PC-3 (cell line): ENCODE measurements at regions not wholly inside any gene's neighbourhood (a gene's known extent, or its start where the extent isn't known, plus 50 kb on each side); places are given as distances from the start of the nearest gene placed in this dataset.

Source experiments
- ATAC-seq: fragments of 200-7000 bp; cut with Tn5 transposase; 2 replicates; pipeline ENCODE4 v1.9.1; 2020; ENCODE audit warnings: mild to moderate bottlenecking, moderate library complexity
- BruUV-seq: library from RNA; stranded (reverse); fragments of 400-500 nt; replicated peaks from 2 replicates; lab custom pipeline; 2021; lab: Mats Ljungman, UMichigan
- CTCF ChIA-PET: fragments of 300-600 bp; sonication (Branson Sonifier 250); formaldehyde crosslinking; loops from one replicate; lab custom pipeline; 2022; ENCODE audit warnings: antibody characterized with exemption; lab: Charles Lee
- POLR2A ChIA-PET: fragments of 300-600 bp; sonication (Branson Sonifier 250); formaldehyde crosslinking; loops from one replicate; lab custom pipeline; 2022; ENCODE audit warnings: antibody characterized with exemption; ENCODE audit not compliant: unreplicated experiment; lab: Charles Lee
- DNase-seq: peaks from one replicate; pipeline ENCODE4 v3.0.0-alpha.2; 2015
- H2AFZ ChIP-seq: fragments of 300-600 bp; sonication (generic); 2 replicates; pipeline ENCODE4 v1.6.0; 2016; ENCODE audit warnings: antibody characterized with exemption, low read length
- H3F3A ChIP-seq: fragments of 300-600 bp; sonication (generic); one replicate; pipeline ENCODE4 v1.6.0; 2017; ENCODE audit warnings: antibody characterized with exemption, low read length, control low read depth, mild to moderate bottlenecking; ENCODE audit not compliant: unreplicated experiment
- H3K27ac ChIP-seq: fragments of 300-600 bp; sonication (generic); 2 replicates; pipeline ENCODE4 v1.5.1; 2016; ENCODE audit warnings: mild to moderate bottlenecking, low read length
- H3K27me3 ChIP-seq: fragments of 300-600 bp; sonication (generic); 2 replicates; pipeline ENCODE4 v1.6.1; 2016; ENCODE audit warnings: low read length, mixed read lengths
- H3K36me3 ChIP-seq: fragments of 300-600 bp; sonication (generic); 2 replicates; pipeline ENCODE4 v1.6.1; 2016; ENCODE audit warnings: low read depth, mixed run types, low read length, mixed read lengths
- H3K4me1 ChIP-seq: fragments of 300-600 bp; sonication (generic); 2 replicates; pipeline ENCODE4 v1.5.1; 2016; ENCODE audit warnings: low read length; ENCODE audit not compliant: insufficient read depth
- H3K4me2 ChIP-seq: fragments of 300-600 bp; sonication (generic); 2 replicates; pipeline ENCODE4 v1.6.0; 2016; ENCODE audit warnings: low read length
- H3K4me3 ChIP-seq: fragments of 300-600 bp; sonication (generic); 2 replicates; pipeline ENCODE4 v1.5.1; 2016; ENCODE audit warnings: mild to moderate bottlenecking, low read length, mixed read lengths
- H3K79me2 ChIP-seq: fragments of 300-600 bp; sonication (generic); 2 replicates; pipeline ENCODE4 v1.6.1; 2017; ENCODE audit warnings: low read length, mixed read lengths
- H3K9ac ChIP-seq: fragments of 300-600 bp; sonication (generic); 2 replicates; pipeline ENCODE4 v1.6.0; 2016; ENCODE audit warnings: mild to moderate bottlenecking, low read length
- H3K9me2 ChIP-seq: fragments of 300-600 bp; sonication (generic); replicated peaks from 2 replicates; pipeline ENCODE4 v1.6.1; 2016; ENCODE audit warnings: mixed run types, low read length, mixed read lengths
- H3K9me3 ChIP-seq: fragments of 300-600 bp; sonication (generic); 2 replicates; pipeline ENCODE4 v1.6.1; 2016; ENCODE audit warnings: low read length, mixed read lengths
- H4K20me1 ChIP-seq: fragments of 300-600 bp; sonication (generic); 2 replicates; pipeline ENCODE4 v1.6.1; 2016; ENCODE audit warnings: low read length, mixed read lengths
- CTCF ChIP-seq: fragments of 300-600 bp; sonication (generic); conservative IDR thresholded peaks from 2 replicates; pipeline ENCODE4 v1.5.1; 2017; ENCODE audit warnings: antibody characterized with exemption, low read depth, mild to moderate bottlenecking, low read length
- EZH2 ChIP-seq: fragments of 300-600 bp; sonication (generic); IDR thresholded peaks from one replicate; pipeline ENCODE4 v1.6.1; 2017; ENCODE audit warnings: antibody characterized with exemption, mild to moderate bottlenecking, low read length; ENCODE audit not compliant: unreplicated experiment
- EZH2phosphoT487 ChIP-seq: fragments of 300-600 bp; sonication (generic); IDR thresholded peaks from 2 replicates; pipeline ENCODE4 v1.6.1; 2018; ENCODE audit warnings: mild to moderate bottlenecking, antibody characterized with exemption, low read length, borderline replicate concordance
- intact Hi-C: fragments of 100-400 bp; cut with micrococcal nuclease; formaldehyde crosslinking; loops from 2 replicates; pipeline ENCODE4 v1.9.0; 2023

DNA sequence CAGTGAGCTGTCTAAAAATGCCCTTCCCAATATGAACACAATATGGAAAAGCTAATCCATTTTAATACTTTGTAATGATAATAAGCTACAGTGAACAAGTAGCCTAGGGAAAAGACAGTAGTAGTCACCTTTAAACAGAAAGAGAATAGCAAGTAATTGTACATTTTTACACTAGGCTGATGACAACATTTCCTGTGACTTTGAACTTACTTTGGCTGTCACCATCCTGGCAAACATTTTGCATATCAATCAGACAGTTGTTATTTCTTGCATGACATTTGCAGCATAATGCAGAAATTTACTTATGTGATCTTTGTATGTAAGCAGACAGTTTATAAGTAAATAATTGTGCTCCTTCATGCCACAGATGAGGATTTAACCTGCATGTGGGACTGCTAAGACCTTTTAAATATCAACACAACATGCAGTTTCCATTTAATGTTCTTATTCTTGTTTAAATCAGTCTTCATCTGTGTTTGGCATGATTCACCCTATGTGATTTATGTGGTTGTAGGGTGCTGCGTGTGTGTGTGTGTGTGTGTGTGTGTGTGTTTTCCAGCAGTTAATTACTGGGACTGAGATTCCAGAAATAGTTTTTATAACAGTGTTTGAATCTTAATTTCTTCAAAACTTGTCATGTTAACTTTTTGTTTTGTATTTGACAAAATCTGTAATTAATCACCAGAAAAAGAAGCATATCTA, 997.1 kb upstream of the ARRDC3 start:
- Histone ChIP-seq H3K4me2 (no peak overlapping the region), H3K27ac (no peak overlapping the region), H3K9me2 (no peaks in the 10 kb centered on the region), H3F3A (no peaks in the 10 kb centered on the region), H3K36me3 (no peaks in the 10 kb centered on the region), H3K9ac (no peak overlapping the region), H3K79me2 (no peaks in the 10 kb centered on the region), H3K4me1 (peaks cover 9% of the 10 kb centered on the region; the same call in 1 of the 2 replicates), H2AFZ (no peak overlapping the region), H3K27me3 (no peaks in the 10 kb centered on the region), H3K4me3 (no peak overlapping the region), H3K9me3 (no peaks in the 10 kb centered on the region), H4K20me1 (no peaks in the 10 kb centered on the region)
- CTCF ChIA-PET, result no interaction called here
- POLR2A ChIA-PET, result no interaction called here
- DNase-seq (no peak), ATAC-seq (no peak)
- intact Hi-C loops, result no loop called here
- no TSS peak for BruUV-seq
- TF ChIP-seq EZH2, result no peak
- no peak for TF ChIP-seq EZH2phosphoT487
- TF ChIP-seq CTCF, result no peak

DNA sequence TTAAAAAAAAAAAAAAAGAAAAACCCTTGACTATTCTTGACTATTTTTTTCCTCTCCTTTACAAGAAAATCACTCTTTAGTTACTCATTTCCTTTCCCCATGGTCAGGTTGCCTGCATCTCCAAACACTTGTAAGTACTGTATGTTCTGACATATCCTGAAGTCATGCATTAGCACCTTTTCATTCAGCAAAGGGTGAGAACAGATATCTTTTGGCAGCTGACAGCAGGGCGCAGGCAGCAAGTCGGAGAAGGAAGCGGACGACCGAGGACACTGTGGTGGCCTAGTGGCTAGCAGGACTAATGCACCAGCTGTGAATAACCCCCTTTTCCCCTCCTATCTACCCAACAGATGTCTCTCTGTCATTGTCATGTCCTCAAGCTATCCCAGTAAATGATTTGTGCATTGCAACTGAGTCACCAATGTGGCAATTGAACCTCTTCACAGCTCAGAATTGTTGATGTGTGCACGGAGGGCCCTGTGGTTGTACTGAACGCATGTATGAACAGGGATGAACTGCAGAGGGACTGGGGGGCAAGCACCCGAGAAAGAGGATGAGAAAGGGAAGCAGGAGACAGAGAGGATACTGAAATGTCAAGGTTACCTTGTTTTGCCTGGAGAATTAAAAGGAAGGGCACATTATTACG, 996.0 kb upstream of the ARRDC3 start:
- H3K27ac ChIP-seq, result no peak overlapping the region
- H2AFZ ChIP-seq, result no peak overlapping the region
- H3K4me2 ChIP-seq, result 0 out of 2 replicates have a peak overlapping the region, but pooled peaks have one; percentile 8
- no peaks in the 10 kb centered on the region for H3K36me3 ChIP-seq
- intact Hi-C loops, result no loop called here
- ChIA-PET CTCF (no interaction called here), POLR2A (no interaction called here)
- H3K79me2 ChIP-seq, result no peaks in the 10 kb centered on the region
- H3K9me2 ChIP-seq, result no peaks in the 10 kb centered on the region
- no peaks in the 10 kb centered on the region for H3F3A ChIP-seq
- no peak for TF ChIP-seq EZH2
- peak; percentile 9 for DNase-seq
- H3K9ac ChIP-seq, result no peak overlapping the region
- H3K4me1 ChIP-seq, result peaks cover 9% of the 10 kb centered on the region; the same call in 1 of the 2 replicates
- ATAC-seq, result peak; percentile 69
- no peaks in the 10 kb centered on the region for H3K9me3 ChIP-seq
- H3K4me3 ChIP-seq, result no peak overlapping the region
- no peaks in the 10 kb centered on the region for H4K20me1 ChIP-seq
- H3K27me3 ChIP-seq, result no peaks in the 10 kb centered on the region
- no TSS peak for BruUV-seq

DNA sequence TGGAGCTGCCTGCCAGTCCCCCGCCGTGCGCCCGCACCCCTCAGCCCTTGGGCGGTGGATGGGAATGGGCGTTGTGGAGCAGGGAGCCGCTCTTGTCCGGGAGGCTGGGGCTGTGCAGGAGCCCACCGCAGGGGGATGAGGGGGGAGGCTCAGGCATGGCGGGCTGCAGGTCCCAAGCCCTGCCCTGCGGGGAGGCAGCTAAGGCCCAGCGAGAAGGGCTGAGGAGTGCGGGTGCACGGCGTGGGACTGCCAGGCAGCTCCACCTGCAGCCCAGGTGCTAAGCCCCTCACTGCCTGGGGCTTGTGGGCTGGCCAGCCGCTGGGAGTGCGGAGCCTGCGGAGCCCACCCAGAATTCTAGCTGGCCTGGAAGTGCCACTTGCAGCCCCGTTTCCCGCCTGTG, 991.7 kb upstream of the ARRDC3 start:
- H3K4me2 ChIP-seq, result no peak overlapping the region
- no peak overlapping the region for H3K9ac ChIP-seq
- H2AFZ ChIP-seq, result no peak overlapping the region
- no peaks in the 10 kb centered on the region for H3K9me2 ChIP-seq
- peaks cover 30% of the 10 kb centered on the region for H3K4me1 ChIP-seq
- no peaks in the 10 kb centered on the region for H3K27me3 ChIP-seq
- intact Hi-C loops, result loop anchor here (5.0 kb wide), 1 partner anchor 38 kb away; no protein-coding TSS in a partner anchor
- H3K4me3 ChIP-seq, result no peak overlapping the region
- TF ChIP-seq EZH2, result no peak
- TF ChIP-seq CTCF, result no peak
- TF ChIP-seq EZH2phosphoT487, result no peak
- H3F3A ChIP-seq, result peaks cover 6% of the 10 kb centered on the region
- ChIA-PET CTCF (no interaction called here), POLR2A (no interaction called here)
- H3K27ac ChIP-seq, result no peak overlapping the region
- no peak for DNase-seq
- BruUV-seq, result no TSS peak
- no peaks in the 10 kb centered on the region for H4K20me1 ChIP-seq
- H3K79me2 ChIP-seq, result no peaks in the 10 kb centered on the region
- H3K9me3 ChIP-seq, result no peaks in the 10 kb centered on the region
- no peaks in the 10 kb centered on the region for H3K36me3 ChIP-seq
- no peak for ATAC-seq
